GM12878 (cell line): ENCODE measurements at regions not wholly inside any gene's neighbourhood (a gene's known extent, or its start where the extent isn't known, plus 50 kb on each side); places are given as distances from the start of the nearest gene placed in this dataset.

Experiments used
- EGR1 ChIP-seq, 2 experiments: IDR thresholded peaks; 1 replicate in 1 of 2; 2 replicates in 1 of 2; pipeline ENCODE4 v1.6.1; 2011 to 2012; ENCODE audit warnings: low read depth in 2 of 2, low read length in 2 of 2, borderline replicate concordance in 1 of 2, mild to moderate bottlenecking in 1 of 2, moderate library complexity in 1 of 2
- NFIC ChIP-seq: IDR thresholded peaks from 2 replicates; pipeline ENCODE4 v1.6.1; 2012; ENCODE audit warnings: low read depth, mild to moderate bottlenecking, inconsistent platforms, low read length, moderate library complexity
- POLR2A ChIP-seq: IDR thresholded peaks from 2 replicates; pipeline ENCODE4 v1.6.1; 2011; ENCODE audit warnings: low read depth, mild to moderate bottlenecking, low read length
- POLR2AphosphoS5 ChIP-seq: IDR thresholded peaks from 2 replicates; pipeline ENCODE4 v1.6.1; 2011; ENCODE audit warnings: mild to moderate bottlenecking, low read length, inconsistent platforms
- SP1 ChIP-seq: IDR thresholded peaks from one replicate; pipeline ENCODE4 v1.6.1; 2011; ENCODE audit warnings: low read depth, low read length
- SPI1 ChIP-seq: IDR thresholded peaks from 2 replicates; pipeline ENCODE4 v1.6.1; 2011; ENCODE audit warnings: low read depth, mild to moderate bottlenecking, low read length, moderate library complexity, borderline replicate concordance; ENCODE audit not compliant: insufficient read depth

- no peak for TF ChIP-seq SP1
- no peak for TF ChIP-seq POLR2A
- no peak for TF ChIP-seq NFIC
- TF ChIP-seq EGR1 (IDR thresholded peaks at IDR 0.05; ENCODE audit: borderline replicate concordance in 1 of 2, low read depth in 2 of 2, low read length in 2 of 2): no peak
- no peak for TF ChIP-seq POLR2AphosphoS5
- no peak for TF ChIP-seq SPI1
Measured at GRCh38 chr5:120874081-120874862, 410.2 kb downstream of the PRR16 start.
